Mesenchymal stem cell (in vitro differentiated cells and primary cell): ENCODE measurements at regions not wholly inside any gene's neighbourhood (a gene's known extent, or its start where the extent isn't known, plus 50 kb on each side); places are given as distances from the start of the nearest gene placed in this dataset.
A peak's percentile ranks its signal among the peaks of the same experiment; 100 is the strongest.

ENCODE experiments used
- DNase-seq: peaks from one replicate; pipeline ENCODE4 v3.0.0-alpha.2; 2013
- H2AFZ ChIP-seq: one replicate; pipeline ENCODE4 v1.6.1; 2013; ENCODE audit warnings: low read depth, mild to moderate bottlenecking, control low read depth, inconsistent platforms, low read length, moderate library complexity
- H2AK5ac ChIP-seq: 2 replicates; pipeline ENCODE4 v1.6.1; 2013; ENCODE audit warnings: low read length, moderate library complexity, mild to moderate bottlenecking, inconsistent platforms; ENCODE audit not compliant: severe bottlenecking
- H2BK120ac ChIP-seq: one replicate; pipeline ENCODE4 v1.6.1; 2013; ENCODE audit warnings: low read depth, mild to moderate bottlenecking, inconsistent platforms, low read length, moderate library complexity
- H2BK12ac ChIP-seq, 2 experiments: one replicate each; pipeline ENCODE4 v1.6.1; 2013; ENCODE audit warnings: inconsistent platforms in 2 of 2, low read length in 2 of 2, mild to moderate bottlenecking in 2 of 2, moderate library complexity in 2 of 2, control low read depth in 1 of 2
- H2BK15ac ChIP-seq: one replicate; pipeline ENCODE4 v1.6.1; 2013; ENCODE audit warnings: mild to moderate bottlenecking, low read depth, inconsistent platforms; ENCODE audit not compliant: poor library complexity, severe bottlenecking
- H2BK5ac ChIP-seq: 2 replicates; pipeline ENCODE4 v1.6.1; 2013; ENCODE audit warnings: low read depth, mild to moderate bottlenecking, low read length, control low read depth, inconsistent platforms; ENCODE audit not compliant: poor library complexity, severe bottlenecking
- H3K14ac ChIP-seq, 2 experiments: one replicate each; pipeline ENCODE4 v1.6.1; 2013; ENCODE audit warnings: inconsistent platforms in 2 of 2, low read length in 2 of 2, control low read depth in 1 of 2, mild to moderate bottlenecking in 1 of 2, moderate library complexity in 1 of 2
- H3K18ac ChIP-seq, 2 experiments: one replicate each; pipeline ENCODE4 v1.6.1; 2013; ENCODE audit warnings: inconsistent platforms in 2 of 2, low read length in 2 of 2, control low read depth in 1 of 2, low read depth in 1 of 2, mild to moderate bottlenecking in 1 of 2
- H3K23ac ChIP-seq, 2 experiments: one replicate each; pipeline ENCODE4 v1.6.1; 2013; ENCODE audit warnings: inconsistent platforms in 2 of 2, low read length in 2 of 2, mild to moderate bottlenecking in 2 of 2, moderate library complexity in 2 of 2, control low read depth in 1 of 2
- H3K27ac ChIP-seq: 2 replicates; pipeline ENCODE4 v1.5.1; 2013; ENCODE audit warnings: mild to moderate bottlenecking, moderate library complexity, low read length, control low read depth, inconsistent platforms; ENCODE audit not compliant: poor library complexity, severe bottlenecking
- H3K27me3 ChIP-seq, 2 experiments: 2 replicates each; pipeline versions ENCODE4 v1.6.1 to v1.7.0; 2013; ENCODE audit warnings: low read length in 2 of 2, mild to moderate bottlenecking in 2 of 2, moderate library complexity in 2 of 2, control low read depth in 1 of 2, inconsistent platforms in 1 of 2; ENCODE audit not compliant: control insufficient read depth in 1 of 2, insufficient read depth in 1 of 2
- H3K36me3 ChIP-seq, 2 experiments: 2 replicates each; pipeline versions ENCODE4 v1.6.1 to v1.7.0; 2013; ENCODE audit warnings: low read length in 2 of 2, control low read depth in 1 of 2, inconsistent platforms in 1 of 2, low read depth in 1 of 2, mild to moderate bottlenecking in 1 of 2; ENCODE audit not compliant: insufficient read depth in 2 of 2, control insufficient read depth in 1 of 2
- H3K4ac ChIP-seq, 2 experiments: one replicate each; pipeline ENCODE4 v1.6.1; 2013; ENCODE audit warnings: inconsistent platforms in 2 of 2, low read length in 2 of 2, mild to moderate bottlenecking in 2 of 2, moderate library complexity in 2 of 2, control low read depth in 1 of 2, low read depth in 1 of 2
- H3K4me1 ChIP-seq: 2 replicates; pipeline ENCODE4 v1.6.1; 2013; ENCODE audit warnings: low read depth, low read length, control low read depth; ENCODE audit not compliant: control insufficient read depth, insufficient read depth
- H3K4me2 ChIP-seq: 2 replicates; pipeline ENCODE4 v1.6.1; 2013; ENCODE audit warnings: low read length, mild to moderate bottlenecking, inconsistent platforms; ENCODE audit not compliant: poor library complexity, severe bottlenecking
- H3K4me3 ChIP-seq, 2 experiments: 2 replicates each; pipeline versions ENCODE4 v1.5.1 to v1.7.0; 2013; ENCODE audit warnings: low read length in 2 of 2, mild to moderate bottlenecking in 2 of 2, control low read depth in 1 of 2, low read depth in 1 of 2; ENCODE audit not compliant: insufficient read depth in 1 of 2
- H3K79me1 ChIP-seq: replicated peaks from 2 replicates; pipeline ENCODE4 v1.6.1; 2013; ENCODE audit warnings: mild to moderate bottlenecking, control low read depth, low read length, inconsistent platforms; ENCODE audit not compliant: poor library complexity, severe bottlenecking
- H3K9ac ChIP-seq: 2 replicates; pipeline ENCODE4 v1.7.0; 2013; ENCODE audit warnings: mild to moderate bottlenecking, low read length, moderate library complexity
- H3K9me3 ChIP-seq: 2 replicates; pipeline ENCODE4 v1.7.0; 2013; ENCODE audit warnings: mild to moderate bottlenecking, low read length; ENCODE audit not compliant: control insufficient read depth
- H4K8ac ChIP-seq: one replicate; pipeline ENCODE4 v1.6.1; 2013; ENCODE audit warnings: inconsistent platforms, mild to moderate bottlenecking, low read length, moderate library complexity
- H4K91ac ChIP-seq: one replicate; pipeline ENCODE4 v1.6.1; 2013; ENCODE audit warnings: mild to moderate bottlenecking, low read length, inconsistent platforms
- WGBS: methylation state at CpG from one replicate; pipeline ENCODE4 v1.1.7; 2013; ENCODE audit warnings: mixed read lengths; 5-methylcytosine and 5-hydroxymethylcytosine counted together

DNA sequence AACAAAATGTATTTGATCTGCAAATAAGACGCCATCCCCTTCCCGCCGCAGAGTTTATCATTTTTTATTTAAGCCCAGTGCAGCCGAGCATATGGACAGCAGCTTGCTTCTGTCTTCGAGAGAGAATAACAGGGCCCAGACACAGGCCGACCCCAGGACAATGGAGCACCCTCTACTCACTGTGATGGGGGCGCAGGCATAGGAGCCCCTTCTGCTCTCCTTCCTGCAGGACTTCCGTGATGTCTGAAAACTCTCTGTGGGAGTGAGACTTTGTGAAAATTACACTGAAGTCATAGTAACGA lies 134.8 kb downstream of the OAT start:
- Histone ChIP-seq H2BK12ac (no peak overlapping the region), H3K4me3 (no peak overlapping the region), H3K14ac (no peak overlapping the region), H3K27ac (no peak overlapping the region), H3K4ac (no peak overlapping the region), H4K8ac (no peak overlapping the region), H4K91ac (no peak overlapping the region), H2BK5ac (no peak overlapping the region), H2AK5ac (no peak overlapping the region), H3K79me1 (no peaks in the 10 kb centered on the region), H3K23ac (no peak overlapping the region), H3K36me3 (no peaks in the 10 kb centered on the region), H2BK120ac (no peak overlapping the region), H3K18ac (no peak overlapping the region), H3K4me1 (no peaks in the 10 kb centered on the region), H3K4me2 (no peak overlapping the region), H3K9ac (no peak overlapping the region), H3K9me3 (peaks cover 6% of the 10 kb centered on the region), H3K27me3 (peaks cover 0 to 19% of the 10 kb centered on the region in 2 experiments), H2AFZ (no peak overlapping the region), H2BK15ac (no peak overlapping the region)
- no peak for DNase-seq
- WGBS, result 91% methylated on average over 9 of the region's 9 CpGs

DNA sequence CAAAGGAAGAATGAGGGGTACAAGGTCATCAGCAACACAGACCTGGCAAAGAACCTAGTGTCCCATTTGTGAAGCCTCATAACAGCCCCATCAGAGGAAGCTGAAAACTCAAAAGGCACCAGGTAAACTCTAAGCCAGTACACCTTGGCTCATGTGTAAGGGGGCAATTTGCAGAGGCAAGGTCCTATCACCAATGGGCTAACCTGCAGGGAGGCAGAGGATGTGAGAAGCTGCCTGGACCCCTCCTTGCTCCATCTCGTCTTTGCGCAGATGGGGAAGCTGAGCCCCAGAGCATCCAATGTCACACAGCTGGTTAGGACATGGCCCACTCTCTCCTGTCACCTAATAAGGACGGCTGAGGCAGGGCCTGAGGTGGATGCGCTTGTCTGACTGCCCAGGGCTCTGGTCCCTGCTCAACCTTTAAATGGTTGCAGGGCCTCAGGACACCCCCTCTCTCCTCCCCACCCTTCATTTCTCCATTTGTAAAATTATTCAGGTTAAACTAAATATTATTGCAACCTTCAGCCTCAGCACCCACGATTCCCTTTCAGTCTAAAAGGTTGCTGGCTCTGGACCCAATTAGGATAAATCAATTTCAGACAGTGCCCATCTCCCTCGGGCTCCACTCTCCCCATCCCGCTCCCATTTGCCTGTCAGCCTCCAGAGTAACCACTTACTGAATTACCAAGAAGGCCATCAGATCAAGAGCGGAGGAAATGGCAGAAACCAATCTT lies 135.3 kb downstream of the OAT start:
- no peak overlapping the region for H3K27ac ChIP-seq
- H3K36me3 ChIP-seq, result no peaks in the 10 kb centered on the region
- H2BK12ac ChIP-seq, result no peak overlapping the region
- WGBS, result 90% methylated on average over 8 of the region's 8 CpGs
- no peak overlapping the region for H3K4ac ChIP-seq
- H3K27me3 ChIP-seq, result peaks cover 0 to 16% of the 10 kb centered on the region in 2 experiments
- no peak overlapping the region for H4K8ac ChIP-seq
- H3K18ac ChIP-seq, result no peak overlapping the region
- no peak overlapping the region for H4K91ac ChIP-seq
- H3K4me2 ChIP-seq, result no peak overlapping the region
- no peak overlapping the region for H3K4me3 ChIP-seq
- H3K23ac ChIP-seq, result no peak overlapping the region
- no peak overlapping the region for H2BK5ac ChIP-seq
- no peak for DNase-seq
- H3K4me1 ChIP-seq, result no peaks in the 10 kb centered on the region
- H3K9ac ChIP-seq, result no peak overlapping the region
- H3K14ac ChIP-seq, result no peak overlapping the region
- H2BK120ac ChIP-seq, result no peak overlapping the region
- peaks cover 12% of the 10 kb centered on the region for H3K9me3 ChIP-seq
- H2BK15ac ChIP-seq, result no peak overlapping the region
- H3K79me1 ChIP-seq, result no peaks in the 10 kb centered on the region
- no peak overlapping the region for H2AFZ ChIP-seq
- peak overlapping the region; percentile 38 for H2AK5ac ChIP-seq

DNA sequence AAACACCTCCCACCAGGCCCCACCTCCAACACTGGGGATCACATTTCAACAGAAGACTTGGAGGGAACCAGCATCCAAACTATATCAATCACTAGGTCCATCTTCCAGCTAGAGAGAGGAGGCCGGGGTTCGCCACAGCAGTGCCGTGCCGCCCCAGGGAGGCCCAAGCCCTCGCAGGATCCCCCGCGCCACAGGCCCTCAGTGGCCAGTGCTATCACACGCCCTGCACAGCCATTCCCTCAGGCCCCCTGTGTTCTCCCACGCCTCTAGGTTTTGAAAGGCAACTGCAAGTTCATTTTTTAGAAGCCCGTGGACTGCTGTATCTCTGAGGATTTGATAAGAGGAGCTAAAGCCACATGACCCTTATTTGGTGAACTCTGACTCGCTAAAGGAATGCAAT lies 136.4 kb downstream of the OAT start:
- Histone ChIP-seq H3K9me3 (peaks cover 18% of the 10 kb centered on the region), H3K18ac (no peak overlapping the region), H2BK15ac (no peak overlapping the region), H3K4me1 (no peaks in the 10 kb centered on the region), H4K91ac (no peak overlapping the region), H3K36me3 (no peaks in the 10 kb centered on the region), H3K4me3 (no peak overlapping the region), H3K14ac (no peak overlapping the region), H4K8ac (no peak overlapping the region), H2BK12ac (no peak overlapping the region), H3K27me3 (peaks cover 0 to 13% of the 10 kb centered on the region in 2 experiments), H3K4me2 (no peak overlapping the region), H2BK5ac (no peak overlapping the region), H2BK120ac (no peak overlapping the region), H3K9ac (no peak overlapping the region), H3K27ac (no peak overlapping the region), H3K23ac (no peak overlapping the region), H3K4ac (peak overlapping the region in 1 of 2 experiments; percentile 36), H2AK5ac (no peak overlapping the region), H2AFZ (no peak overlapping the region), H3K79me1 (no peaks in the 10 kb centered on the region)
- DNase-seq, result no peak
- 91% methylated on average over 11 of the region's 11 CpGs for WGBS

DNA sequence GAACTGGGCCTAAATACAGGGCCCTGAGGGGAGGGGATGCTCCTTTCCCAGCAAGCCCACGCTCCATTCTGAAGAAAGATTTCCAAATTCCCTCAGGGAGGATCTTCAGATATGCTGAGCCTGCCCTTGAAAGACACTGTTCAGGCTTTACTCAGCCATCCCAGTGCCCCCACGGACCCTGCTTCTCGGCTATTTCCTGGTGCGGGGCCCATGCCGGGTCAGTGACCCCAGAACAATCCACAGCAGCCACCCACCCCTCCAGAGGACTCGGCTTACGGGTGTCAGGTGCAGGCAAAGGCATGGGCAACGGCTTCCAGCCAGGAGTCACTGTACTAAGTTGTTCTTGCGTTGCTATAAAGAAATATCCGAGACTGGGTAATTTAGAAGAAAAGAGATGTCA lies 137.1 kb downstream of the OAT start:
- no peaks in the 10 kb centered on the region for H3K4me1 ChIP-seq
- no peak overlapping the region for H2BK12ac ChIP-seq
- H2AK5ac ChIP-seq, result no peak overlapping the region
- H3K14ac ChIP-seq, result no peak overlapping the region
- no peak overlapping the region for H4K8ac ChIP-seq
- H3K4ac ChIP-seq, result no peak overlapping the region
- H2AFZ ChIP-seq, result no peak overlapping the region
- peaks cover 18% of the 10 kb centered on the region for H3K9me3 ChIP-seq
- no peak overlapping the region for H3K23ac ChIP-seq
- no peak overlapping the region for H3K27ac ChIP-seq
- H2BK120ac ChIP-seq, result no peak overlapping the region
- no peak overlapping the region for H3K9ac ChIP-seq
- H3K4me3 ChIP-seq, result no peak overlapping the region
- H3K18ac ChIP-seq, result no peak overlapping the region
- H2BK15ac ChIP-seq, result no peak overlapping the region
- no peak overlapping the region for H3K4me2 ChIP-seq
- H3K36me3 ChIP-seq, result no peaks in the 10 kb centered on the region
- H3K27me3 ChIP-seq, result peaks cover 0 to 13% of the 10 kb centered on the region in 2 experiments
- no peak overlapping the region for H4K91ac ChIP-seq
- no peaks in the 10 kb centered on the region for H3K79me1 ChIP-seq
- WGBS, result 82% methylated on average over 10 of the region's 10 CpGs
- DNase-seq, result no peak
- no peak overlapping the region for H2BK5ac ChIP-seq
